K562 (cell line): ENCODE measurements at regions not wholly inside any gene's neighbourhood (a gene's known extent, or its start where the extent isn't known, plus 50 kb on each side); places are given as distances from the start of the nearest gene placed in this dataset.

ENCODE experiments used
- CTCF ChIP-seq, 3 experiments: IDR thresholded peaks in 2 of 3; conservative IDR thresholded peaks in 1 of 3; 2 replicates each; pipeline ENCODE4 v1.5.1; 2011 to 2012; ENCODE audit warnings: low read length in 3 of 3, mild to moderate bottlenecking in 3 of 3, control low read depth in 2 of 3, improper control_type of control experiment in 1 of 3, inconsistent platforms in 1 of 3, low read depth in 1 of 3, mixed read lengths in 1 of 3, moderate library complexity in 1 of 3; ENCODE audit not compliant: insufficient read depth in 2 of 3
- HNRNPH1 ChIP-seq: fragments of 200-400 bp; formaldehyde crosslinking; optimal IDR thresholded peaks from 2 replicates; pipeline ENCODE3; 2017; ENCODE audit warnings: low read depth, mild to moderate bottlenecking, low read length, moderate library complexity
- POLR2A ChIP-seq: fragments of 450-650 bp; conservative IDR thresholded peaks from 2 replicates; pipeline ENCODE4 v1.6.1; 2016
- SMAD1 ChIP-seq: fragments of 150-350 bp; IDR thresholded peaks from 2 replicates; pipeline ENCODE4 v1.6.1; 2014; ENCODE audit warnings: low read length, low read depth; ENCODE audit not compliant: partially characterized antibody

DNA sequence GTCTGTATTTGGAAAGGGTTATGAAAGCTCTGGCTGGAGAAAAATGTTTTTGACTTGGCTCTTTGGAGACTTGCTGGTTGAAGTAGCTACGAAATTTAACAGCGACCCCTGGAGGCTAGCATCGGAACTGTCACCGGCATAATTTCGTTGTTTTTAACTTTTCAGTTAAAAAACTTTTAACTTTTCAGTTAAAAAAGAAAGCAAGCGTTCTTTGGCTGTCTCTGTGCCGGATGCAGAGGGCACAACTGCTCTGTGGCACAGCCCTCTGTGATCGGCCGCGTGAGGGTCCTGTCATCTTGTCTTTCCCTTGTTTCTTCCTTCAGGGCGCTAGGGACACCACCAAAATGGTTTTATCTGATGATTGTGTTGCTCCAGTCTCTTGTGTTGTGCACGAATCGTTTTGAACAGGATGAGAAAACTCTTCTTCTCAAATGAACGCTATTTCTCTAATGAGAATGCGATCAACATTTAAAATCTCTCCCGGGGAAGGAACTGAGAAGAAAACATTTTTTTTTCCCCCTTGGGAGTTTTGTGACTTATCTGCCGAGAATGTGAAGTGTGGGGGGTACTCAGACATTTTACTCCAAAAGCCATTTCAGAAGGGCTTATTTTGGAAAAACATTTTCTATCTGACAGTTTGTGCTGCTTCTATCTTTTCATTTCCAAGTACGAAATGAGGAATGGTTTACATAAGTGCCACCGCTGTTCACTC lies 57.1 kb downstream of the ADCYAP1 start:
- TF ChIP-seq POLR2A (no peak), SMAD1 (no peak), CTCF (IDR thresholded peaks at IDR 0.05 in 2 of 3, conservative IDR thresholded peaks at IDR 0.05 in 1 of 3; ENCODE audit: insufficient read depth in 2 of 3, low read depth in 1 of 3, low read length in 3 of 3) (peak; percentile 74 to 98 (median 94)), HNRNPH1 (no peak)
